Spleen (tissue), 7 donors: ENCODE measurements at regions not wholly inside any gene's neighbourhood (a gene's known extent, or its start where the extent isn't known, plus 50 kb on each side); places are given as distances from the start of the nearest gene placed in this dataset.

Experiments used
- CTCF ChIP-seq, 11 experiments: fragments of 200-600 bp in 7 of 11; fragments of 450-650 bp in 4 of 11; sonication (generic) in 4 of 11; IDR thresholded peaks in 8 of 11; conservative IDR thresholded peaks in 3 of 11; 1 replicate in 7 of 11; 2 replicates in 4 of 11; pipeline versions ENCODE4 v1.4.0 to v1.8.0; 2016 to 2021; ENCODE audit warnings: antibody characterized with exemption in 11 of 11, inconsistent platforms in 4 of 11, mild to moderate bottlenecking in 1 of 11
- POLR2A ChIP-seq, 3 donors: fragments of 450-650 bp; IDR thresholded peaks; one replicate each; pipeline ENCODE4 v1.5.1; 2017; ENCODE audit warnings: antibody characterized with exemption in 3 of 3, mild to moderate bottlenecking in 1 of 3
- donor health status: DM: no; HTN: no; CAD: no; lungs with moderate emphysema.
- donor health status: DM: no; HTN: no; CAD: no.
- donor health status: DM: no; HTN: no; CAD: no.

- TF ChIP-seq CTCF (IDR thresholded peaks at IDR 0.05 in 8 of 11, conservative IDR thresholded peaks at IDR 0.05 in 3 of 11), result no peak
- no peak for TF ChIP-seq POLR2A (IDR thresholded peaks at IDR 0.05)
These were observed 521.1 kb upstream of the ANKRD30A start for GRCh38 chr10:36604316-36604715.
